IMR-90 (cell line): ENCODE measurements at regions not wholly inside any gene's neighbourhood (a gene's known extent, or its start where the extent isn't known, plus 50 kb on each side); places are given as distances from the start of the nearest gene placed in this dataset.

ENCODE experiments used
- ATAC-seq: fragments of 200-7000 bp; cut with Tn5 transposase; 2 replicates; pipeline ENCODE4 v1.9.1; 2020; ENCODE audit warnings: low read depth, mild to moderate bottlenecking, moderate library complexity
- BruUV-seq: library from RNA; stranded (reverse); fragments of 400-500 nt; replicated peaks from 2 replicates; lab custom pipeline; 2021; lab: Mats Ljungman, UMichigan
- CTCF ChIA-PET: fragments of 300-600 bp; formaldehyde crosslinking; extraction: SDS; loops from one replicate; lab custom pipeline; 2021; ENCODE audit warnings: antibody characterized with exemption; lab: Yijun Ruan, JAX
- POLR2A ChIA-PET: fragments of 300-600 bp; sonication (Branson Sonifier 250); formaldehyde crosslinking; loops from one replicate; lab custom pipeline; 2022; ENCODE audit warnings: antibody characterized with exemption; ENCODE audit not compliant: unreplicated experiment; lab: Charles Lee
- DNase-seq: peaks from one replicate; pipeline ENCODE4 v3.0.0; 2013
- H2AFZ ChIP-seq: replicated peaks from 2 replicates; pipeline ENCODE3; 2013; ENCODE audit warnings: low read length, mild to moderate bottlenecking; ENCODE audit not compliant: poor library complexity
- H2AK5ac ChIP-seq: 2 replicates; pipeline ENCODE4 v1.6.1; 2013; ENCODE audit warnings: low read depth, low read length, inconsistent platforms
- H2AK9ac ChIP-seq: replicated peaks from 2 replicates; pipeline ENCODE3; 2013; ENCODE audit warnings: mild to moderate bottlenecking, low read depth, low read length, moderate library complexity; ENCODE audit not compliant: poor library complexity
- H2BK120ac ChIP-seq: 2 replicates; pipeline ENCODE4 v1.6.1; 2013; ENCODE audit warnings: low read depth, low read length, inconsistent platforms
- H2BK15ac ChIP-seq: 3 replicates; pipeline ENCODE4 v1.6.1; 2013; ENCODE audit warnings: low read depth, low read length, inconsistent platforms
- H2BK20ac ChIP-seq: 2 replicates; pipeline ENCODE4 v1.6.1; 2013; ENCODE audit warnings: low read depth, mild to moderate bottlenecking, inconsistent platforms, low read length, moderate library complexity
- H2BK5ac ChIP-seq: 2 replicates; pipeline ENCODE4 v1.6.1; 2013; ENCODE audit warnings: mild to moderate bottlenecking, low read depth, low read length, inconsistent platforms; ENCODE audit not compliant: poor library complexity, severe bottlenecking
- H3K14ac ChIP-seq: replicated peaks from 2 replicates; pipeline ENCODE4 v1.6.1; 2013; ENCODE audit warnings: low read depth, low read length, inconsistent platforms
- H3K18ac ChIP-seq: 2 replicates; pipeline ENCODE4 v1.6.1; 2013; ENCODE audit warnings: low read depth, low read length, control low read depth
- H3K23ac ChIP-seq: 2 replicates; pipeline ENCODE4 v1.6.1; 2013; ENCODE audit warnings: low read depth, low read length, inconsistent platforms
- H3K27ac ChIP-seq: 2 replicates; pipeline ENCODE4 v1.5.1; 2013; ENCODE audit warnings: mild to moderate bottlenecking, control low read depth, low read length; ENCODE audit not compliant: insufficient read depth
- H3K27me3 ChIP-seq: 2 replicates; pipeline ENCODE4 v1.6.1; 2013; ENCODE audit warnings: low read length; ENCODE audit not compliant: control insufficient read depth, insufficient read depth
- H3K36me3 ChIP-seq: 2 replicates; pipeline ENCODE4 v1.6.1; 2013; ENCODE audit warnings: low read length, mixed read lengths; ENCODE audit not compliant: control insufficient read depth, insufficient read depth
- H3K4ac ChIP-seq: 2 replicates; pipeline ENCODE4 v1.6.1; 2013; ENCODE audit warnings: low read depth, low read length, inconsistent platforms
- H3K4me1 ChIP-seq: 2 replicates; pipeline ENCODE4 v1.6.1; 2013; ENCODE audit warnings: low read length, mixed read lengths; ENCODE audit not compliant: control insufficient read depth, insufficient read depth
- H3K4me2 ChIP-seq: 2 replicates; pipeline ENCODE4 v1.6.1; 2013; ENCODE audit warnings: low read depth, mild to moderate bottlenecking, control low read depth, low read length, moderate library complexity
- H3K4me3 ChIP-seq: 2 replicates; pipeline ENCODE4 v1.5.1; 2013; ENCODE audit warnings: low read depth, mild to moderate bottlenecking, control low read depth, low read length, moderate library complexity; ENCODE audit not compliant: insufficient read depth
- H3K56ac ChIP-seq: 2 replicates; pipeline ENCODE4 v1.6.1; 2013; ENCODE audit warnings: low read length, inconsistent platforms; ENCODE audit not compliant: insufficient read depth; ENCODE audit errors: extremely low read depth
- H3K79me1 ChIP-seq, 2 experiments: 2 replicates each; pipeline ENCODE4 v1.6.1; 2013; ENCODE audit warnings: low read length in 2 of 2, inconsistent platforms in 1 of 2, low read depth in 1 of 2
- H3K9ac ChIP-seq: 2 replicates; pipeline ENCODE4 v1.6.1; 2013; ENCODE audit warnings: low read depth, low read length, control low read depth
- H3K9me1 ChIP-seq: 2 replicates; pipeline ENCODE4 v1.6.1; 2013; ENCODE audit warnings: low read length, inconsistent platforms; ENCODE audit not compliant: insufficient read depth
- H3K9me3 ChIP-seq: 2 replicates; pipeline ENCODE4 v1.6.1; 2013; ENCODE audit warnings: low read length; ENCODE audit not compliant: control insufficient read depth, insufficient read depth
- H4K20me1 ChIP-seq: 2 replicates; pipeline ENCODE4 v1.6.1; 2013; ENCODE audit warnings: low read length, inconsistent platforms; ENCODE audit not compliant: insufficient read depth
- H4K5ac ChIP-seq: 2 replicates; pipeline ENCODE4 v1.6.1; 2013; ENCODE audit warnings: mild to moderate bottlenecking, low read depth, low read length, control low read depth
- H4K8ac ChIP-seq, 2 experiments: 2 replicates each; pipeline ENCODE4 v1.6.1; 2013; ENCODE audit warnings: low read depth in 2 of 2, low read length in 2 of 2, control low read depth in 1 of 2, inconsistent platforms in 1 of 2
- H4K91ac ChIP-seq: 2 replicates; pipeline ENCODE4 v1.6.1; 2013; ENCODE audit warnings: low read depth, low read length, inconsistent platforms; ENCODE audit not compliant: insufficient read depth
- BHLHE40 ChIP-seq: fragments of 150-350 bp; IDR thresholded peaks from 2 replicates; pipeline ENCODE4 v1.6.1; 2016; ENCODE audit warnings: mild to moderate bottlenecking, low read depth, low read length
- CEBPB ChIP-seq: IDR thresholded peaks from 2 replicates; pipeline ENCODE4 v1.6.1; 2012; ENCODE audit warnings: low read depth, low read length, improper control_type of control experiment
- CHD1 ChIP-seq: IDR thresholded peaks from 2 replicates; pipeline ENCODE4 v1.6.1; 2012; ENCODE audit warnings: low read depth, low read length, improper control_type of control experiment
- FOS ChIP-seq: fragments of 150-350 bp; IDR thresholded peaks from 2 replicates; pipeline ENCODE4 v1.6.1; 2016; ENCODE audit warnings: low read depth, low read length
- MAFK ChIP-seq: IDR thresholded peaks from 2 replicates; pipeline ENCODE4 v1.6.1; 2012; ENCODE audit warnings: low read depth, low read length, improper control_type of control experiment
- MAZ ChIP-seq: IDR thresholded peaks from 2 replicates; pipeline ENCODE4 v1.6.1; 2012; ENCODE audit warnings: low read depth, mild to moderate bottlenecking, low read length, improper control_type of control experiment, moderate library complexity, borderline replicate concordance
- MXI1 ChIP-seq: IDR thresholded peaks from 2 replicates; pipeline ENCODE4 v1.6.1; 2012; ENCODE audit warnings: low read depth, mild to moderate bottlenecking, low read length, moderate library complexity, borderline replicate concordance
- NFE2L2 ChIP-seq: fragments of 150-350 bp; IDR thresholded peaks from 2 replicates; pipeline ENCODE4 v1.6.1; 2016; ENCODE audit warnings: low read depth, mild to moderate bottlenecking, low read length
- POLR2A ChIP-seq: IDR thresholded peaks from 2 replicates; pipeline ENCODE4 v1.6.1; 2012; ENCODE audit warnings: mild to moderate bottlenecking, low read depth, low read length
- RAD21 ChIP-seq: IDR thresholded peaks from 2 replicates; pipeline ENCODE4 v1.6.1; 2012; ENCODE audit warnings: low read length, improper control_type of control experiment
- RFX5 ChIP-seq: IDR thresholded peaks from 2 replicates; pipeline ENCODE4 v1.8.0; 2012; ENCODE audit warnings: low read depth, mild to moderate bottlenecking, low read length, moderate library complexity
- SMC3 ChIP-seq: fragments of 150-350 bp; IDR thresholded peaks from 2 replicates; pipeline ENCODE4 v1.6.1; 2016; ENCODE audit warnings: low read depth, mild to moderate bottlenecking, antibody characterized with exemption, low read length, moderate library complexity
- WGBS, 2 experiments: methylation state at CpG; one replicate each; pipeline versions ENCODE4 v1.1.5 to v1.1.7; 2013; ENCODE audit warnings: missing lambda C conversion rate in 2 of 2; ENCODE audit not compliant: insufficient read length in 1 of 2; ENCODE audit errors: extremely low coverage in 2 of 2; 5-methylcytosine and 5-hydroxymethylcytosine counted together
- dilution Hi-C: fragments of 300-500 bp; cut with HindIII; formaldehyde crosslinking; loops from one replicate; pipeline ENCODE4 v1.14.3; 2018; ENCODE audit warnings: low sequenced_read_pairs; ENCODE audit not compliant: unreplicated experiment
- in situ Hi-C: fragments of 300-500 bp; cut with MboI; formaldehyde crosslinking; loops from 3 replicates; pipeline ENCODE4 v1.14.3; 2019; ENCODE audit warnings: low sequenced_read_pairs, inconsistent platforms, mixed read lengths
- intact Hi-C: fragments of 100-400 bp; cut with micrococcal nuclease; formaldehyde crosslinking; loops from 2 replicates; pipeline ENCODE4 v1.10.0; 2022
- TF ChIP-seq, protein P1 (sequence below): fragments of 150-350 bp; IDR thresholded peaks from 2 replicates; pipeline ENCODE4 v1.6.1; 2016; ENCODE audit warnings: low read depth, mild to moderate bottlenecking, low read length, moderate library complexity, borderline replicate concordance
- TF ChIP-seq, protein P2 (sequence below): conservative IDR thresholded peaks from 2 replicates; pipeline ENCODE4 v1.5.1; 2012; ENCODE audit warnings: mild to moderate bottlenecking, low read depth, low read length, improper control_type of control experiment
- TF ChIP-seq, protein P3 (sequence below): fragments of 150-350 bp; IDR thresholded peaks from 2 replicates; pipeline ENCODE4 v1.6.1; 2017; ENCODE audit warnings: mild to moderate bottlenecking, antibody characterized with exemption, low read length, low read depth

DNA sequence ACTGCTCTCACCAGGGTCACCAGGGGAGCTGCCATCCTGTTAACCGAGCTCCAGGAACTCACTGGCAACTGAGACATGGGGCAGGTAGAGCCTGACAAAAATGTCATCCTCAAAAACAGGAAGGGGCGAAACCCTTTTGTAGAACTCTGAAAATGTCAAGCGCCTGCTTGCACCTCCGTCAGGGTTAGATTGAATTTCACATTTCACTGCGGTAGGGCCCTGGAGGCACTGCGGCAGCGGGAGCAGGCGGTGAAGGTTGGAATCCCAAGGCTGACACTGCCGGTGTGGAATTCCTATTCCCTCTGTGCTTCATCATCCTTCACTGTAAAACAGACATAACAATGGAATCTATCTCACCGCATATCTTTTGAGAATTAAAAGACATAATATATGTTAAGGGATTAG lies 142.8 kb upstream of the TMCC3 start:
- no peak overlapping the region for H3K23ac ChIP-seq
- H3K4me3 ChIP-seq, result no peak overlapping the region
- intact Hi-C loops, result no loop called here
- DNase-seq (peak; percentile 4), ATAC-seq (no peak; the same call in 1 of the 2 replicates)
- WGBS, 2 experiments, result 63% methylated on average over 1 of the region's 10 CpGs; no CpG with 5 or more reads in 1 of the 2 experiments
- ChIA-PET POLR2A (no interaction called here), CTCF (no interaction called here)
- H3K56ac ChIP-seq, result no peak overlapping the region
- no peak overlapping the region for H2AK5ac ChIP-seq
- dilution Hi-C loops, result no loop called here
- no peak overlapping the region for H2AK9ac ChIP-seq
- H3K4me2 ChIP-seq, result no peak overlapping the region
- H2BK120ac ChIP-seq, result no peak overlapping the region
- H3K9me1 ChIP-seq, result no peaks in the 10 kb centered on the region
- no TSS peak for BruUV-seq
- H4K5ac ChIP-seq, result no peak overlapping the region
- in situ Hi-C loops, result no loop called here
- H3K79me1 ChIP-seq, result no peaks in the 10 kb centered on the region
- no peak overlapping the region for H3K14ac ChIP-seq
- H3K27me3 ChIP-seq, result peaks cover 5% of the 10 kb centered on the region
- H3K9me3 ChIP-seq, result no peaks in the 10 kb centered on the region
- TF ChIP-seq, protein P1, sequence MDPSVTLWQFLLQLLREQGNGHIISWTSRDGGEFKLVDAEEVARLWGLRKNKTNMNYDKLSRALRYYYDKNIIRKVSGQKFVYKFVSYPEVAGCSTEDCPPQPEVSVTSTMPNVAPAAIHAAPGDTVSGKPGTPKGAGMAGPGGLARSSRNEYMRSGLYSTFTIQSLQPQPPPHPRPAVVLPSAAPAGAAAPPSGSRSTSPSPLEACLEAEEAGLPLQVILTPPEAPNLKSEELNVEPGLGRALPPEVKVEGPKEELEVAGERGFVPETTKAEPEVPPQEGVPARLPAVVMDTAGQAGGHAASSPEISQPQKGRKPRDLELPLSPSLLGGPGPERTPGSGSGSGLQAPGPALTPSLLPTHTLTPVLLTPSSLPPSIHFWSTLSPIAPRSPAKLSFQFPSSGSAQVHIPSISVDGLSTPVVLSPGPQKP, result no peak
- TF ChIP-seq MAFK (no peak), POLR2A (no peak), SMC3 (no peak), RFX5 (no peak), BHLHE40 (no peak), MXI1 (no peak), NFE2L2 (no peak), FOS (no peak), RAD21 (no peak), CEBPB (no peak), MAZ (no peak), CHD1 (no peak)
- TF ChIP-seq, protein P2, sequence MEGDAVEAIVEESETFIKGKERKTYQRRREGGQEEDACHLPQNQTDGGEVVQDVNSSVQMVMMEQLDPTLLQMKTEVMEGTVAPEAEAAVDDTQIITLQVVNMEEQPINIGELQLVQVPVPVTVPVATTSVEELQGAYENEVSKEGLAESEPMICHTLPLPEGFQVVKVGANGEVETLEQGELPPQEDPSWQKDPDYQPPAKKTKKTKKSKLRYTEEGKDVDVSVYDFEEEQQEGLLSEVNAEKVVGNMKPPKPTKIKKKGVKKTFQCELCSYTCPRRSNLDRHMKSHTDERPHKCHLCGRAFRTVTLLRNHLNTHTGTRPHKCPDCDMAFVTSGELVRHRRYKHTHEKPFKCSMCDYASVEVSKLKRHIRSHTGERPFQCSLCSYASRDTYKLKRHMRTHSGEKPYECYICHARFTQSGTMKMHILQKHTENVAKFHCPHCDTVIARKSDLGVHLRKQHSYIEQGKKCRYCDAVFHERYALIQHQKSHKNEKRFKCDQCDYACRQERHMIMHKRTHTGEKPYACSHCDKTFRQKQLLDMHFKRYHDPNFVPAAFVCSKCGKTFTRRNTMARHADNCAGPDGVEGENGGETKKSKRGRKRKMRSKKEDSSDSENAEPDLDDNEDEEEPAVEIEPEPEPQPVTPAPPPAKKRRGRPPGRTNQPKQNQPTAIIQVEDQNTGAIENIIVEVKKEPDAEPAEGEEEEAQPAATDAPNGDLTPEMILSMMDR, result no peak
- TF ChIP-seq, protein P3, sequence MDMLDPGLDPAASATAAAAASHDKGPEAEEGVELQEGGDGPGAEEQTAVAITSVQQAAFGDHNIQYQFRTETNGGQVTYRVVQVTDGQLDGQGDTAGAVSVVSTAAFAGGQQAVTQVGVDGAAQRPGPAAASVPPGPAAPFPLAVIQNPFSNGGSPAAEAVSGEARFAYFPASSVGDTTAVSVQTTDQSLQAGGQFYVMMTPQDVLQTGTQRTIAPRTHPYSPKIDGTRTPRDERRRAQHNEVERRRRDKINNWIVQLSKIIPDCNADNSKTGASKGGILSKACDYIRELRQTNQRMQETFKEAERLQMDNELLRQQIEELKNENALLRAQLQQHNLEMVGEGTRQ, result no peak
- no peaks in the 10 kb centered on the region for H4K20me1 ChIP-seq
- H2AFZ ChIP-seq, result no peak overlapping the region
- H3K4ac ChIP-seq, result no peak overlapping the region
- no peak overlapping the region for H2BK5ac ChIP-seq
- H3K9ac ChIP-seq, result no peak overlapping the region
- no peaks in the 10 kb centered on the region for H3K4me1 ChIP-seq
- H2BK20ac ChIP-seq, result no peak overlapping the region
- no peak overlapping the region for H3K27ac ChIP-seq
- no peak overlapping the region for H4K8ac ChIP-seq
- H4K91ac ChIP-seq, result no peak overlapping the region
- no peaks in the 10 kb centered on the region for H3K36me3 ChIP-seq
- H2BK15ac ChIP-seq, result no peak overlapping the region
- no peak overlapping the region for H3K18ac ChIP-seq
